NCI-H82 (cell line): ENCODE measurements at regions not wholly inside any gene's neighbourhood (a gene's known extent, or its start where the extent isn't known, plus 50 kb on each side); places are given as distances from the start of the nearest gene placed in this dataset.
"Not testable (repeated sequence)": the region's sequence is repeated elsewhere in the genome, so short reads cannot be mapped to it uniquely, and the experiment has no call there.

Source experiments
- DNase-seq: peaks from one replicate; lab custom pipeline; 2025; lab: John Stamatoyannopoulos, UW

DNA sequence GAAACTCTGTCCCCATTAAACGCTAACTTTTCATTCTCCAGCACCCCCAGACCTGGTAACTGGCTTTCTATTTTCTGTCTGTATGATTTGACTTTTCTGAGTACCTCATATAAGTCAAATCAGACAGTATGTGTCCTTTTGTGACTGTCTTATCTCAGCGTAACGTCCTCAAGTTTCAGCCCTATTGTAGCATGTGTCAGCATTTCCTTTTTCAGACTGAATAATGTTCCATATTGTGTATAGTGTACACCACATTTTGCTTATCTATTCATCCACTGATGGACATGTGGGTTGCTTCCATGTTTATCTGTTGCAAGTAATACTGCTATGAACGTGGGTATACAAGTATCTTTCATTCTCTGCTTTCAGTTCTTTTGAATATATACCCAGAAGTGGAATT is 242.4 kb downstream of the RTP5 start:
- not testable (repeated sequence) for DNase-seq

DNA sequence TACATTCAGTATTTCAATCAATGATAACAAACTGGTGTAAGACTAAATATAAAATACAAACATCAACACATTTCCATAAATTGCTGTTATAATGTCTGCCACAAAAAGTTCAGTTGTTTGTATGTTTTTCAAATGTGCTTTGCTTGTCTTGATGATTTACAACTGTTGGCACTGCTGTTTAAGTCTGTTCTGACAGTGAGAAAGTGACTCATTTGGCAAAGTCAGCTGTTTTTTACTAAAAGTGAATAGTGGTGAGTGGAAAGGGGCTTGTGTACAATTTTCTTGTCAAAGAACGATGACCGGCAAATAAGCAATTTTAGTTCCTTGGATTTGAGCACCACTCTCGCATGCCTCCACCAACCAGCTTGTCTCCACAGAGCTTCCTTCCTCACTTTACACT is 244.0 kb downstream of the RTP5 start:
- DNase-seq = not testable (repeated sequence)

DNA sequence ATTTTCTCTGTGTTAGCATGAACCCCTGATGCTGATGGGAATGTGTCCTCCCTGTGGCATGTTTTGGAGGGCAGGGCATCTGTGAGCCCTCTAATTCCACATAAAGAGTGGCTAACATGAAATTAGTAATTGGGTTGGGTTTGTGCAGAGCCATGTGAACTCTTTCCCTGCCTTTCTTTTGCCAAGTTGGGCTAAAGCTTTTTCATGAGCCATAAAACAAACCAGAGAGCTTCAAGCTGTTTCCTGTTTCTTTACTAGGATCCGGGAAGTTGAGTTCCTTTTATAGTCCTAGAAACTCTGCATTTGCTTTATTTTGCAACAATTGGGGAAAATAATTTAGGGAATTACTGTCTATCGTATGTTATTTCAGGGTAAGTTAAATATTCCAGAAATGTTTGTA is 247.1 kb downstream of the RTP5 start:
- not testable (repeated sequence) for DNase-seq

DNA sequence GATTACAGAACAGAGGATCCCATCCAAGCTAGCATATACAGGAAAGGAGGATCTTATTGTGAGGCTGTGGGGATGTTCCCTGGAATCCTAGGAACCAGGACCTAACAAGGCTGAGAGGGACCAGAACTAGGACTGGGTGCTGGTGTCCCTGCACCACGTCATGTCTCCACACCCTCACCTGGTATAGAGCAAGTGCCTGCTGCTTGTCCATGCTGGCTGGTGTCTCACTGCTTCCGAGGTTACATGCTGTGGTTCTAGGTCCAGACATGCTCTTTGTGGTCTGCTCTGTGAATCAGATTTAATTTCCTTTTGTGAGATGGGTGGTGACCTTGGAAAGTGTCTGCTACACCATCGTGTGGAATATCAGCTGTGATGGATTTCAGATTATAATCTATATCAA is 247.8 kb downstream of the RTP5 start:
- not testable (repeated sequence) for DNase-seq

DNA sequence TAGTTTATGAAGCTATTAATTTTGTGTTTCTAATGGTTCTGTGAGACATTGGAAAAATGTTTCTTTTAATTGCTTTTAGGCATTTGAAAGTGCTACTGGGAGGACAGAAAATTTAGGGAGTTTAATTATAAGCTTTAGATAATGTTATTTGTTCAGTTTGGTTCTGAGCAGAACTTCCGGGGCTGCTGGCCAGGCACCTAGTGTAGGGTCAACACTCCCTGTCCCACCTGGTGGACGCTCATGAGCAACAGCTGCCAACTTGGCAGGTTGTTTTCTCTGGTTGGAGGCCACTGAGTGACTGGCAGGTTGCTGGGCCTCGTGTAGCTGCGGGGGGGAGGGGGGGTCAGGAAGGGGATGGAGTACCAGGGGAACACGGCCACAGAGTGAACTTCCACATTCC is 250.2 kb downstream of the RTP5 start:
- not testable (repeated sequence) for DNase-seq

DNA sequence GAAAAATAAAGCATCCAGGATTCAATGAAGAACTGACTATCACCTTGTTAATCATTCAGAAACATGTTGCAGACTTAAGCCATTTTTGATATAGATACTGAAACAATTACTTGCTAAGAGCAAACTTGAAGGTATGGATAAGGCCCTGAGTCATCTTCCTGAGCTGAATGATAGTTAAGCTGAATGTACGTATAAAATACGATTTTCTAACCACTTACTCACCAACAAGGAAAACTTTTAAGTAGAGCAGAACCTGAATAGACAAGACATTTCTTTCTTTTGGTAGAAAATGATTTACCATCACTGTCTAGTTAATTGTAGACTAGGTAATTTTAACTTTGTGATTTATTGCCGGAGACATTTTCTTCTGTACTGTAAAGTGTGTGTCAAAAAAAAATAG is 261.2 kb downstream of the RTP5 start:
- DNase-seq = not testable (repeated sequence)

DNA sequence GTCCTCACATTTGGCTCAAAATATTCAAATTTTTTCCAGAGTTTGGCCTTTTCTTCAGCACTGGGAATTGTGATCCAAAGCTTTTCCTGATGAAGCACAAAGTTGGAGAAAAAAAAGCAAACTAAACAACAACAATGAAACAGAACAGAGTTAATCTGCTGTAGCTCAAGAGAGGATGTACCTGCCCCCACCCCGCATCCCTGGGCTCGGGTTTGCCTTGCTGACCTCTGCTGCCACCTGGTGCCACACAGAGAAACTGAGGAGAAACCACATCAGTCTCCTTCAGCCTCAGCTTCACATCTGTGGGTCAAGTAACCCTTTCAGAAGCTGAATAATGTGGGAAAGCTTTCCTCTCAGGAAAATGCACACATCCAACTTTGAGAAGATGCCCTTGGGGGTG is 290.4 kb downstream of the RTP5 start:
- DNase-seq = not testable (repeated sequence)

DNA sequence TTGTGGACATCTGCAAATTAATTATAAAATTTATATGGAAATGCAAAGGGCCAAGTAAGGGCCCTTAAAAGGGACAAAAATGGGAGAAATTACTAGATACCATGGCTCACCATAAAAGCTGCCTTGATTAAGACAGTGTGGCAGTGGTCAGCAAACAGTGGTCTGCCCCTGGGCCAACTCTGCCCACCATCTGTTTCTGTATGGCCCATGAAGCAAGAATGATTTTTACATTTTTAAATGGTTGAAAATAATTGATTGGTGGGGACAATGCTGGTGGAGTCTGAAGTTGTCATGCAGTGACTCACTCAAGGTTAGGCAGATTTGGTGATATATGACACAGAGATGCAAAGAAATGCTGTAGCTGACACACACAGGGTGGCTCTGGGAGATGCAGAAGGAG is 295.6 kb downstream of the RTP5 start:
- DNase-seq = not testable (repeated sequence)

DNA sequence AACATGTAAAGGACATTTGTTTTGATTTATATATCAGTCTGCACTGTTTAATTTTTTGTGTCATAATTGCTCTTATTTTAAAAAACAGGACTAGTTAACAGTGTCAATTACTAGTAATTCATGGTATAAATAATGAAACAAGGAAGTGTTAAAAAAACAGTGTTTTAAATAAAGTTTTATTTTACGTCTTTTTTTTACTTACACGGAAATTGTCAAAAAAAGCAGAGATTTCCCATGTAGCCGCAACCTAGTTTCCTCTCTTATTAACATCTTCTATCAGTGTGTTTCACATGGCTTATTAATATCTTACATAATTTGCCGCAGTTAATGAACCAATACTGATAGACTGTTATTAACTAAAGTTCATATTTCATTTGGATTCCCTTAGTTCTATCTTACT is 301.8 kb downstream of the RTP5 start:
- DNase-seq = not testable (repeated sequence)
